ENCODE measurements at regions not wholly inside any gene's neighbourhood (a gene's known extent, or its start where the extent isn't known, plus 50 kb on each side); places are given as distances from the start of the nearest gene placed in this dataset.

- no peaks in the 10 kb centered on the region for H3K9me3 ChIP-seq (ENCODE audit: control insufficient read depth, low read length)
- no peaks in the 10 kb centered on the region for H3K9me3 Mint-ChIP-seq
- DNase-seq: peak; percentile 75
- 84 to 100% methylated on average over 2 to 5 of the region's 5 CpGs for WGBS, 2 experiments (ENCODE audit: insufficient coverage in 1 of 2, insufficient read length in 1 of 2)
- peaks cover 29% of the 10 kb centered on the region for H3K27me3 Mint-ChIP-seq (ENCODE audit: insufficient read depth)
- H3K36me3 Mint-ChIP-seq (ENCODE audit: low read depth): no peaks in the 10 kb centered on the region
- H3K4me1 ChIP-seq (ENCODE audit: control insufficient read depth, insufficient read depth, low read length): no peaks in the 10 kb centered on the region
- no peak overlapping the region for H3K27ac ChIP-seq (ENCODE audit: low read depth, low read length)
- H3K4me1 Mint-ChIP-seq: no peaks in the 10 kb centered on the region
- no peak overlapping the region for H3K4me3 Mint-ChIP-seq
- peaks cover 10% of the 10 kb centered on the region for H3K27me3 ChIP-seq (ENCODE audit: control insufficient read depth, insufficient read depth, low read length, poor library complexity, severe bottlenecking)
- TF ChIP-seq CTCF (conservative IDR thresholded peaks at IDR 0.05): peak; percentile 59
- H3K27ac Mint-ChIP-seq: no peak overlapping the region
- no peak overlapping the region for H3K4me3 ChIP-seq (ENCODE audit: low read length)
- no peaks in the 10 kb centered on the region for H3K36me3 ChIP-seq (ENCODE audit: control insufficient read depth, insufficient read depth, low read length)
- no peak overlapping the region for H3K9ac ChIP-seq (ENCODE audit: extremely low read depth, low read length, poor library complexity, severe bottlenecking)
Observed at GRCh38 chr2:12064153-12064552, 317.7 kb downstream of the LPIN1 start.

- Histone ChIP-seq H3K36me3 (ENCODE audit: control insufficient read depth, insufficient read depth, low read length) (no peaks in the 10 kb centered on the region), H3K27me3 (ENCODE audit: control insufficient read depth, insufficient read depth, low read length, poor library complexity, severe bottlenecking) (no peaks in the 10 kb centered on the region), H3K4me3 (ENCODE audit: low read length) (no peak overlapping the region), H3K9me3 (ENCODE audit: control insufficient read depth, low read length) (no peaks in the 10 kb centered on the region), H3K9ac (ENCODE audit: extremely low read depth, low read length, poor library complexity, severe bottlenecking) (no peak overlapping the region), H3K4me1 (ENCODE audit: control insufficient read depth, insufficient read depth, low read length) (no peaks in the 10 kb centered on the region), H3K27ac (ENCODE audit: low read depth, low read length) (no peak overlapping the region)
- Mint-ChIP-seq H3K4me3 (no peak overlapping the region), H3K4me1 (no peaks in the 10 kb centered on the region), H3K27ac (no peak overlapping the region), H3K36me3 (ENCODE audit: low read depth) (no peaks in the 10 kb centered on the region), H3K27me3 (ENCODE audit: insufficient read depth) (peaks cover 17% of the 10 kb centered on the region), H3K9me3 (no peaks in the 10 kb centered on the region)
- TF ChIP-seq CTCF (conservative IDR thresholded peaks at IDR 0.05): no peak
- DNase-seq: no peak
- WGBS, 2 experiments (ENCODE audit: insufficient coverage in 1 of 2, insufficient read length in 1 of 2): 91 to 100% methylated on average over 1 of the region's 1 CpG
Observed at GRCh38 chr2:12066116-12066515, 319.7 kb downstream of the LPIN1 start.

- no peak for TF ChIP-seq CTCF (conservative IDR thresholded peaks at IDR 0.05)
- Histone ChIP-seq H3K36me3 (ENCODE audit: control insufficient read depth, insufficient read depth, low read length) (no peaks in the 10 kb centered on the region), H3K27ac (ENCODE audit: low read depth, low read length) (no peak overlapping the region), H3K4me1 (ENCODE audit: control insufficient read depth, insufficient read depth, low read length) (no peaks in the 10 kb centered on the region), H3K9ac (ENCODE audit: extremely low read depth, low read length, poor library complexity, severe bottlenecking) (no peak overlapping the region), H3K27me3 (ENCODE audit: control insufficient read depth, insufficient read depth, low read length, poor library complexity, severe bottlenecking) (no peaks in the 10 kb centered on the region), H3K9me3 (ENCODE audit: control insufficient read depth, low read length) (no peaks in the 10 kb centered on the region), H3K4me3 (ENCODE audit: low read length) (no peak overlapping the region)
- Mint-ChIP-seq H3K4me3 (no peak overlapping the region), H3K4me1 (no peaks in the 10 kb centered on the region), H3K27me3 (ENCODE audit: insufficient read depth) (peaks cover 10% of the 10 kb centered on the region), H3K9me3 (no peaks in the 10 kb centered on the region), H3K27ac (no peak overlapping the region), H3K36me3 (ENCODE audit: low read depth) (no peaks in the 10 kb centered on the region)
- no peak for DNase-seq
- 90 to 100% methylated on average over 1 of the region's 1 CpG for WGBS, 2 experiments (ENCODE audit: insufficient coverage in 1 of 2, insufficient read length in 1 of 2)
Observed at GRCh38 chr2:12066986-12067385, 320.6 kb downstream of the LPIN1 start.

Measured in endodermal cell (in vitro differentiated cells).